BE2C (cell line): ENCODE measurements at regions not wholly inside any gene's neighbourhood (a gene's known extent, or its start where the extent isn't known, plus 50 kb on each side); places are given as distances from the start of the nearest gene placed in this dataset.

ENCODE experiments used
- DNase-seq: peaks from one replicate; pipeline ENCODE4 v3.0.0-alpha.2; 2020
- H3K27me3 ChIP-seq: fragments of 250-450 bp; sonication (Bioruptor Pico); 2 replicates; pipeline ENCODE4 v1.5.1; 2020; ENCODE audit warnings: mild to moderate bottlenecking
- H3K36me3 ChIP-seq: fragments of 250-450 bp; sonication (Bioruptor Pico); 2 replicates; pipeline ENCODE4 v1.5.1; 2020; ENCODE audit warnings: mild to moderate bottlenecking
- H3K4me1 ChIP-seq: fragments of 250-450 bp; sonication (Bioruptor Pico); 2 replicates; pipeline ENCODE4 v1.5.1; 2020
- H3K4me3 ChIP-seq: 2 replicates; pipeline ENCODE4 v1.5.1; 2011; ENCODE audit warnings: low read depth, low read length
- H3K9me3 ChIP-seq: fragments of 250-450 bp; sonication (Bioruptor Pico); 2 replicates; pipeline ENCODE4 v1.5.1; 2020
- CTCF ChIP-seq: IDR thresholded peaks from 2 replicates; pipeline ENCODE4 v1.5.1; 2012; ENCODE audit warnings: mild to moderate bottlenecking, low read depth, low read length

GRCh38 chr5:6905883-6906282 lies 192.7 kb downstream of the TENT4A start:
- no peak for DNase-seq
- Histone ChIP-seq H3K36me3 (no peaks in the 10 kb centered on the region), H3K9me3 (no peaks in the 10 kb centered on the region), H3K4me1 (no peaks in the 10 kb centered on the region), H3K27me3 (no peaks in the 10 kb centered on the region), H3K4me3 (no peak overlapping the region)
- no peak for TF ChIP-seq CTCF

- Histone ChIP-seq H3K9me3 (no peaks in the 10 kb centered on the region), H3K4me1 (no peaks in the 10 kb centered on the region), H3K36me3 (no peaks in the 10 kb centered on the region), H3K4me3 (no peak overlapping the region), H3K27me3 (no peaks in the 10 kb centered on the region)
- TF ChIP-seq CTCF, result no peak
- DNase-seq, result no peak
Observed at GRCh38 chr5:6907320-6907918, 194.2 kb downstream of the TENT4A start.

- Histone ChIP-seq H3K27me3 (no peaks in the 10 kb centered on the region), H3K9me3 (no peaks in the 10 kb centered on the region), H3K4me3 (no peak overlapping the region), H3K4me1 (no peaks in the 10 kb centered on the region), H3K36me3 (no peaks in the 10 kb centered on the region)
- TF ChIP-seq CTCF, result no peak
- DNase-seq, result no peak
Observed at GRCh38 chr5:6909901-6910300, 196.7 kb downstream of the TENT4A start.

- Histone ChIP-seq H3K4me1 (no peaks in the 10 kb centered on the region), H3K27me3 (no peaks in the 10 kb centered on the region), H3K4me3 (no peak overlapping the region), H3K36me3 (no peaks in the 10 kb centered on the region), H3K9me3 (no peaks in the 10 kb centered on the region)
- DNase-seq, result no peak
- no peak for TF ChIP-seq CTCF
Observed at GRCh38 chr5:6910950-6911349, 197.7 kb downstream of the TENT4A start.

GRCh38 chr5:6914347-6914746 lies 201.1 kb downstream of the TENT4A start:
- Histone ChIP-seq H3K4me1 (no peaks in the 10 kb centered on the region), H3K36me3 (no peaks in the 10 kb centered on the region), H3K4me3 (no peak overlapping the region), H3K9me3 (no peaks in the 10 kb centered on the region), H3K27me3 (peaks cover 3% of the 10 kb centered on the region; the same call in 1 of the 2 replicates)
- TF ChIP-seq CTCF, result no peak
- no peak for DNase-seq

- no peak overlapping the region for H3K4me3 ChIP-seq
- TF ChIP-seq CTCF, result no peak
- peaks cover 3% of the 10 kb centered on the region; the same call in 1 of the 2 replicates for H3K27me3 ChIP-seq
- no peak for DNase-seq
- no peaks in the 10 kb centered on the region for H3K36me3 ChIP-seq
- H3K9me3 ChIP-seq, result no peaks in the 10 kb centered on the region
- no peaks in the 10 kb centered on the region for H3K4me1 ChIP-seq
Observed at GRCh38 chr5:6915574-6915973, 202.3 kb downstream of the TENT4A start.
